Mesenchymal stem cell (in vitro differentiated cells and primary cell): ENCODE measurements at regions not wholly inside any gene's neighbourhood (a gene's known extent, or its start where the extent isn't known, plus 50 kb on each side); places are given as distances from the start of the nearest gene placed in this dataset.

Experiments
- DNase-seq: peaks from one replicate; pipeline ENCODE4 v3.0.0-alpha.2; 2013
- H2AFZ ChIP-seq: one replicate; pipeline ENCODE4 v1.6.1; 2013; ENCODE audit warnings: low read depth, mild to moderate bottlenecking, control low read depth, inconsistent platforms, low read length, moderate library complexity
- H2AK5ac ChIP-seq: 2 replicates; pipeline ENCODE4 v1.6.1; 2013; ENCODE audit warnings: low read length, moderate library complexity, mild to moderate bottlenecking, inconsistent platforms; ENCODE audit not compliant: severe bottlenecking
- H2BK120ac ChIP-seq: one replicate; pipeline ENCODE4 v1.6.1; 2013; ENCODE audit warnings: low read depth, mild to moderate bottlenecking, inconsistent platforms, low read length, moderate library complexity
- H2BK12ac ChIP-seq, 2 experiments: one replicate each; pipeline ENCODE4 v1.6.1; 2013; ENCODE audit warnings: inconsistent platforms in 2 of 2, low read length in 2 of 2, mild to moderate bottlenecking in 2 of 2, moderate library complexity in 2 of 2, control low read depth in 1 of 2
- H2BK15ac ChIP-seq: one replicate; pipeline ENCODE4 v1.6.1; 2013; ENCODE audit warnings: mild to moderate bottlenecking, low read depth, inconsistent platforms; ENCODE audit not compliant: poor library complexity, severe bottlenecking
- H2BK5ac ChIP-seq: 2 replicates; pipeline ENCODE4 v1.6.1; 2013; ENCODE audit warnings: low read depth, mild to moderate bottlenecking, low read length, control low read depth, inconsistent platforms; ENCODE audit not compliant: poor library complexity, severe bottlenecking
- H3K14ac ChIP-seq, 2 experiments: one replicate each; pipeline ENCODE4 v1.6.1; 2013; ENCODE audit warnings: inconsistent platforms in 2 of 2, low read length in 2 of 2, control low read depth in 1 of 2, mild to moderate bottlenecking in 1 of 2, moderate library complexity in 1 of 2
- H3K18ac ChIP-seq, 2 experiments: one replicate each; pipeline ENCODE4 v1.6.1; 2013; ENCODE audit warnings: inconsistent platforms in 2 of 2, low read length in 2 of 2, control low read depth in 1 of 2, low read depth in 1 of 2, mild to moderate bottlenecking in 1 of 2
- H3K23ac ChIP-seq, 2 experiments: one replicate each; pipeline ENCODE4 v1.6.1; 2013; ENCODE audit warnings: inconsistent platforms in 2 of 2, low read length in 2 of 2, mild to moderate bottlenecking in 2 of 2, moderate library complexity in 2 of 2, control low read depth in 1 of 2
- H3K27ac ChIP-seq: 2 replicates; pipeline ENCODE4 v1.5.1; 2013; ENCODE audit warnings: mild to moderate bottlenecking, moderate library complexity, low read length, control low read depth, inconsistent platforms; ENCODE audit not compliant: poor library complexity, severe bottlenecking
- H3K27me3 ChIP-seq, 2 experiments: 2 replicates each; pipeline versions ENCODE4 v1.6.1 to v1.7.0; 2013; ENCODE audit warnings: low read length in 2 of 2, mild to moderate bottlenecking in 2 of 2, moderate library complexity in 2 of 2, control low read depth in 1 of 2, inconsistent platforms in 1 of 2; ENCODE audit not compliant: control insufficient read depth in 1 of 2, insufficient read depth in 1 of 2
- H3K36me3 ChIP-seq, 2 experiments: 2 replicates each; pipeline versions ENCODE4 v1.6.1 to v1.7.0; 2013; ENCODE audit warnings: low read length in 2 of 2, control low read depth in 1 of 2, inconsistent platforms in 1 of 2, low read depth in 1 of 2, mild to moderate bottlenecking in 1 of 2; ENCODE audit not compliant: insufficient read depth in 2 of 2, control insufficient read depth in 1 of 2
- H3K4ac ChIP-seq, 2 experiments: one replicate each; pipeline ENCODE4 v1.6.1; 2013; ENCODE audit warnings: inconsistent platforms in 2 of 2, low read length in 2 of 2, mild to moderate bottlenecking in 2 of 2, moderate library complexity in 2 of 2, control low read depth in 1 of 2, low read depth in 1 of 2
- H3K4me1 ChIP-seq: 2 replicates; pipeline ENCODE4 v1.6.1; 2013; ENCODE audit warnings: low read depth, low read length, control low read depth; ENCODE audit not compliant: control insufficient read depth, insufficient read depth
- H3K4me2 ChIP-seq: 2 replicates; pipeline ENCODE4 v1.6.1; 2013; ENCODE audit warnings: low read length, mild to moderate bottlenecking, inconsistent platforms; ENCODE audit not compliant: poor library complexity, severe bottlenecking
- H3K4me3 ChIP-seq, 2 experiments: 2 replicates each; pipeline versions ENCODE4 v1.5.1 to v1.7.0; 2013; ENCODE audit warnings: low read length in 2 of 2, mild to moderate bottlenecking in 2 of 2, control low read depth in 1 of 2, low read depth in 1 of 2; ENCODE audit not compliant: insufficient read depth in 1 of 2
- H3K79me1 ChIP-seq: replicated peaks from 2 replicates; pipeline ENCODE4 v1.6.1; 2013; ENCODE audit warnings: mild to moderate bottlenecking, control low read depth, low read length, inconsistent platforms; ENCODE audit not compliant: poor library complexity, severe bottlenecking
- H3K9ac ChIP-seq: 2 replicates; pipeline ENCODE4 v1.7.0; 2013; ENCODE audit warnings: mild to moderate bottlenecking, low read length, moderate library complexity
- H3K9me3 ChIP-seq: 2 replicates; pipeline ENCODE4 v1.7.0; 2013; ENCODE audit warnings: mild to moderate bottlenecking, low read length; ENCODE audit not compliant: control insufficient read depth
- H4K8ac ChIP-seq: one replicate; pipeline ENCODE4 v1.6.1; 2013; ENCODE audit warnings: inconsistent platforms, mild to moderate bottlenecking, low read length, moderate library complexity
- H4K91ac ChIP-seq: one replicate; pipeline ENCODE4 v1.6.1; 2013; ENCODE audit warnings: mild to moderate bottlenecking, low read length, inconsistent platforms
- WGBS: methylation state at CpG from one replicate; pipeline ENCODE4 v1.1.7; 2013; ENCODE audit warnings: mixed read lengths; 5-methylcytosine and 5-hydroxymethylcytosine counted together

- DNase-seq = no peak
- Histone ChIP-seq H3K4me3 (no peak overlapping the region), H2BK15ac (no peak overlapping the region), H3K27ac (no peak overlapping the region), H3K4me2 (no peak overlapping the region), H3K23ac (no peak overlapping the region), H3K27me3 (no peaks in the 10 kb centered on the region), H3K4me1 (peaks cover 2% of the 10 kb centered on the region), H3K9me3 (no peaks in the 10 kb centered on the region), H3K79me1 (no peaks in the 10 kb centered on the region), H4K91ac (no peak overlapping the region), H2BK5ac (no peak overlapping the region), H3K14ac (no peak overlapping the region), H3K4ac (no peak overlapping the region), H4K8ac (no peak overlapping the region), H3K18ac (no peak overlapping the region), H2AK5ac (no peak overlapping the region), H2AFZ (no peak overlapping the region), H3K9ac (no peak overlapping the region), H2BK12ac (no peak overlapping the region), H3K36me3 (no peaks in the 10 kb centered on the region), H2BK120ac (no peak overlapping the region)
- 92% methylated on average over 5 of the region's 5 CpGs for WGBS
Observed at GRCh38 chr13:80166352-80166751, 174.6 kb downstream of the SPRY2 start.

GRCh38 chr13:80164462-80164861, 176.5 kb downstream of the SPRY2 start:
- H2BK120ac ChIP-seq = no peak overlapping the region
- H3K36me3 ChIP-seq = no peaks in the 10 kb centered on the region
- H2AK5ac ChIP-seq = no peak overlapping the region
- H4K8ac ChIP-seq = no peak overlapping the region
- H4K91ac ChIP-seq = no peak overlapping the region
- H3K4me3 ChIP-seq = no peak overlapping the region
- H3K27ac ChIP-seq = no peak overlapping the region
- H3K79me1 ChIP-seq = no peaks in the 10 kb centered on the region
- H3K9ac ChIP-seq = no peak overlapping the region
- no peak overlapping the region for H2AFZ ChIP-seq
- no peak overlapping the region for H2BK12ac ChIP-seq
- DNase-seq = no peak
- 57% methylated on average over 2 of the region's 5 CpGs for WGBS
- no peak overlapping the region for H3K4ac ChIP-seq
- no peak overlapping the region for H2BK5ac ChIP-seq
- H3K4me1 ChIP-seq = no peaks in the 10 kb centered on the region
- H3K18ac ChIP-seq = no peak overlapping the region
- H3K9me3 ChIP-seq = no peaks in the 10 kb centered on the region
- no peak overlapping the region for H2BK15ac ChIP-seq
- no peaks in the 10 kb centered on the region for H3K27me3 ChIP-seq
- no peak overlapping the region for H3K4me2 ChIP-seq
- H3K14ac ChIP-seq = no peak overlapping the region
- H3K23ac ChIP-seq = no peak overlapping the region

GRCh38 chr13:80161896-80162295, 179.0 kb downstream of the SPRY2 start:
- no peak overlapping the region for H3K9ac ChIP-seq
- no peak overlapping the region for H4K8ac ChIP-seq
- H2BK12ac ChIP-seq = no peak overlapping the region
- no peak overlapping the region for H4K91ac ChIP-seq
- no peaks in the 10 kb centered on the region for H3K9me3 ChIP-seq
- H3K4me3 ChIP-seq = no peak overlapping the region
- no peaks in the 10 kb centered on the region for H3K36me3 ChIP-seq
- H3K4ac ChIP-seq = no peak overlapping the region
- H2AFZ ChIP-seq = no peak overlapping the region
- H3K79me1 ChIP-seq = no peaks in the 10 kb centered on the region
- H2BK15ac ChIP-seq = no peak overlapping the region
- H3K14ac ChIP-seq = no peak overlapping the region
- no peak overlapping the region for H3K23ac ChIP-seq
- no peak for DNase-seq
- H3K27me3 ChIP-seq = no peaks in the 10 kb centered on the region
- H3K4me2 ChIP-seq = no peak overlapping the region
- no peak overlapping the region for H3K18ac ChIP-seq
- no peaks in the 10 kb centered on the region for H3K4me1 ChIP-seq
- no peak overlapping the region for H2BK120ac ChIP-seq
- WGBS = 96% methylated on average over 3 of the region's 5 CpGs
- no peak overlapping the region for H2AK5ac ChIP-seq
- no peak overlapping the region for H2BK5ac ChIP-seq
- H3K27ac ChIP-seq = no peak overlapping the region

- H3K4me2 ChIP-seq = no peak overlapping the region
- H3K36me3 ChIP-seq = no peaks in the 10 kb centered on the region
- no peak overlapping the region for H4K91ac ChIP-seq
- H3K27me3 ChIP-seq = no peaks in the 10 kb centered on the region
- H3K79me1 ChIP-seq = no peaks in the 10 kb centered on the region
- no peak overlapping the region for H3K14ac ChIP-seq
- H2AK5ac ChIP-seq = no peak overlapping the region
- H3K9me3 ChIP-seq = no peaks in the 10 kb centered on the region
- no peak overlapping the region for H2BK120ac ChIP-seq
- no peak overlapping the region for H3K18ac ChIP-seq
- H3K23ac ChIP-seq = no peak overlapping the region
- DNase-seq = no peak
- no peak overlapping the region for H3K27ac ChIP-seq
- H2AFZ ChIP-seq = no peak overlapping the region
- H3K4ac ChIP-seq = no peak overlapping the region
- H3K4me1 ChIP-seq = no peaks in the 10 kb centered on the region
- H2BK15ac ChIP-seq = no peak overlapping the region
- H3K4me3 ChIP-seq = no peak overlapping the region
- no peak overlapping the region for H2BK5ac ChIP-seq
- WGBS = 95% methylated on average over 2 of the region's 2 CpGs
- no peak overlapping the region for H2BK12ac ChIP-seq
- no peak overlapping the region for H4K8ac ChIP-seq
- H3K9ac ChIP-seq = no peak overlapping the region
Observed at GRCh38 chr13:80161219-80161618, 179.7 kb downstream of the SPRY2 start.
